HG03460 (cell line): ENCODE measurements at regions not wholly inside any gene's neighbourhood (a gene's known extent, or its start where the extent isn't known, plus 50 kb on each side); places are given as distances from the start of the nearest gene placed in this dataset.
"Not testable (repeated sequence)": the region's sequence is repeated elsewhere in the genome, so short reads cannot be mapped to it uniquely, and the experiment has no call there.

ENCODE experiments used
- ATAC-seq: cut with Tn5 transposase; IDR thresholded peaks from one replicate; pipeline ENCODE4 v1.9.1; 2021; ENCODE audit not compliant: unreplicated experiment

DNA sequence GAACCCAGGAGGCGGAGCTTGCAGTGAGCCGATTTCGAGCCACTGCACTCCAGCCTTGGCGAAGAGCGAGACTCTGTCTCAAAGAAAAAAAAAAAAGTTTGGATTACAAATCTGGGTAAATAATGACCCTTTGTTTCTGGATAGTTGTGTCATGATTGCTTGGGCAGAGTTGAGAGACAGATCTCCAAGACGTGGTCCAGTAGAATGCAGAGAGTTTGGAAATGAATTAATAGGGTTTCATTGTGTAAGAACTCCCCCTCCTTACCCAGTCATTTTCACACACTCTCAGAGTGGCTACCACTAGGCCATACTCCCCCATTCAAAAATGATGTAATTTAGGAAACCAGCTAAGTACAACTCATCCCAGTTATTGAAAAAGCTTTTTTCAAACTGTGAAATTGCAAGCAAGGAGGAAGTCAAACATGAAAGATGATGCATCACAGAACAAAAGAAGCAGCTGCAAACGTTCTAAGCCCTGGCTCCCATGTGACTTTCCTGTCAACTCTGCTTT lies 1331.9 kb downstream of the AACS start:
- no peak for ATAC-seq

DNA sequence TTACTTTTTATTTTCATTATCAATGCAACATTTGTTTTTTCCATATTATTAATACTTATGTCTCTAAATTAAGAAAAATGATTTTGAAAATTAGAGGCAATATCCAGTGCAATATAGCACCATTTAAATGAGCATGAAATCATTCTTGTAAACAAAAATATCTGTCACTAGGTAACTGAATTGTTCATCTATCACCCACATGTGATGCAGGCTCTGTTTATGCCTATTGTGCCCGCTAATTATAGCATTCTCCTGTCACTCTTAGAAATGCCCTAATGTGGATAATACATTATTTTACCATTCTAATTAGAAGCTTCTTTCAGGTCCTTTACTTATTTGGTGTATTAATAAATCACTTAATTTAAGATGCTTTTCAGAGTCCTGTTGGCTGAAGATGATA lies 1332.4 kb downstream of the AACS start:
- no peak for ATAC-seq

DNA sequence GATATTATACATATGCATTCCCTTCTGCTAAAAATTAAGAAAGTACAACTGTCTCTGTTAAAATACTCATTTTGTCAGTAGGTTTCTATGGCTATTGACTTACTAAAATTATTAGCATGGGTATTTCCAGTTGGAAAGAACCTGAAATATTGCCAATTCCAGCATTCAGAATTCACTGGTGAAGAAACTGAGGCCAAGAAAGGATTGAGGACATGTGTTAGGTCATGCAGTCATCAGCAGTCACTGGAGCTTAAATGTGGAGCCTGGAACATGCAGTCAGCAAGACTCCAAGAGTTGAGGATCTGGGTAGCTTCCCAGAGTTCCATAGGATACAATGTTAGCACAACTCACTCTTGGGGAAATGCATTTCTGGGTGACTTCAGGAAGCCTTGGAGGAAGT lies 1335.6 kb downstream of the AACS start:
- no peak for ATAC-seq

- no peak for ATAC-seq
Observed at GRCh38 chr12:126404293-126404881, 1339.2 kb downstream of the AACS start.

DNA sequence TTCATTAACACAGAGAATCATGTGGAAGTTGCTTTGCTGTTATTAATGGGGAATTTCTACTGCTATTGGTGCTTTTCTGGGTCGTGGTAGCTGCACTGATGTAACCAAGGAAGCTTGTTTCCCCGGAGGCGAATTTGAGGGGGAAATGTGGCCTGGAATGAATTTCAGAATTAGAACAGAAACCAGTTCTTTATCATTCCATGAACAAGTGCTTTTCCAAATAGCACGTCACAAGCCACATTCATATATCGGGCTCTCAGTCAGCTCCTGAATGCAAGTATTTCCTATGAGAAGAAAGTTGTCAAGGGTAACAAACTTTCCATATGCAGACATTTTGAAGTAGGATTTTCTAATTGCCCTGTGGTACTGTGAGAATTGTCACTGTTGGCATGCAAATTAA lies 1353.2 kb downstream of the AACS start:
- no peak for ATAC-seq

GRCh38 chr12:126419131-126419530 lies 1353.9 kb downstream of the AACS start:
- ATAC-seq, result no peak

GRCh38 chr12:126424696-126425095 lies 1359.5 kb downstream of the AACS start:
- no peak for ATAC-seq

GRCh38 chr12:126425264-126425663 lies 1360.0 kb downstream of the AACS start:
- ATAC-seq, result no peak

DNA sequence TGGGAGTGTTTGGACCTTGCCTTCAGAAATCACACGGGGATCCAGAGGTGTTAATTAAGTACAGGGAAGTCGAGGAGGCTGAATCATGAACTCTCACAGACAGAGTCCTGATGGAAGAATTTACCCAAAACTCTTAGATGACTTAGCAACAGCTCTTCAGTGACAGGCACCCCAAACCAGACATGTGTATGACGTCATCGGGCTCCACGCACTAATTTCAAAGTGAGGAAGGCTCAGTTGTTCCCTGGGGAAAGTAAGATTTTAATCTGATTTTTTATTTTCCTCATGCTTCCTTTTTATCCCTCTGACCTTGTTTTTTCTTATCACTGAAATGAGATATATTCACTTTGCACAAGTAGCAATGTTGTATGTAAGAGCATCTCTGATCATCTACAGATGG lies 1363.5 kb downstream of the AACS start:
- no peak for ATAC-seq

GRCh38 chr12:126430921-126431320 lies 1365.7 kb downstream of the AACS start:
- ATAC-seq, result no peak

GRCh38 chr12:126431767-126432166 lies 1366.5 kb downstream of the AACS start:
- no peak for ATAC-seq

DNA sequence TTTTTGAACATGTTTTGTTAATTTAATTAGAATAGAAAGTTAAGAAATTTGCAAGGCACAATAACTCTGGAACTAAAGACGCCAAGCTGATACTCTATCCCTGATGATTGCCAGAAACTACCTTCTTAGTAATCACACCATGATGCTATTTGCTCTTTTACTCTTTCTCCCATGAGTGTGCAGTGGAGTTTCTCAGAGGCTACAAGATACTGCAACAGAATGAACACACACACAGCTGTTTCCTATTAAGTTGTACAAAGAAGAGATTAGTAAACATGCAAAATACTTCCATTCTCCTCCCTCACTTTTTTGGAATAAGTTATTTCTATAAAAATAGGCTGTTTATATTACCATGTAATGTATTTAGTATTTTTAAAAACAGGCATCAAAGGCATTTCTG lies 1367.5 kb downstream of the AACS start:
- ATAC-seq, result no peak

GRCh38 chr12:126434412-126434985 lies 1369.3 kb downstream of the AACS start:
- ATAC-seq, result no peak

DNA sequence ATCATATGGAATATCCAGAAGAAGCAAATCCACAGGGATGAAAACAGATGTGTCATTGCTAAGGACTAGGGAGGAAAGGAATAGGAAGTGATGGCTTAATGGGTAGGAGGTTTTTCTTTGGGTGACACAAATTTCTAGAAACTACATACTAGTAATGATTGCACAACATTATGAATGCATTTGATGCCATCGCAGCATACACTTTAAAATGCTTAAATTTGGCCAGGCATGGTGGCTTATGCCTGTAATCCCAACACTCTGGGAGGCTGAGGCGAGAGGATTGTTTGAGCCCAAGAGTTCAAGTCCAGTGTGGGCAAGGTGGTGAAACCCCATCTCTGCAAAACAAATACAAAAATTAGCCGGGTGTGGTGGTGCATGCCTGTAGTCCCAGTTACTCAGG lies 1370.8 kb downstream of the AACS start:
- ATAC-seq, result no peak

DNA sequence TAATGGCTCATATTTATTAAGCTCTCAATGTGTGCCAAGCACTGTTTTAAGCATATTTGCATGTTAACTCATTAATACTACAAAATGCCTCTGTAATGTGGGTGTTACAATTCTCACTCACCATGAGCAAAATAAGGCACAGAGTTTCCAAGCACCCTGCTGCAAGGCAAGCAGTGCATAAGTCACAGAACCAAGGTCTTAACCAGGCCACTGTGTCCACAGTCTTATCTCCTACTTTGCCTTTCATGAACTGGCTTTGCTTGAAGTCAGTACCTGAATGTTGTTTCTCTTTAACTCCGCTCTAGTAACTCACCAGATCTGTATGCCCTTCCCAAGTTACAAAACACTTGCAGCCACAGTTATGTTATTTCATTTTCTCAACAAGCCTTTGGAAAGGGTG lies 1372.7 kb downstream of the AACS start:
- ATAC-seq, result no peak

DNA sequence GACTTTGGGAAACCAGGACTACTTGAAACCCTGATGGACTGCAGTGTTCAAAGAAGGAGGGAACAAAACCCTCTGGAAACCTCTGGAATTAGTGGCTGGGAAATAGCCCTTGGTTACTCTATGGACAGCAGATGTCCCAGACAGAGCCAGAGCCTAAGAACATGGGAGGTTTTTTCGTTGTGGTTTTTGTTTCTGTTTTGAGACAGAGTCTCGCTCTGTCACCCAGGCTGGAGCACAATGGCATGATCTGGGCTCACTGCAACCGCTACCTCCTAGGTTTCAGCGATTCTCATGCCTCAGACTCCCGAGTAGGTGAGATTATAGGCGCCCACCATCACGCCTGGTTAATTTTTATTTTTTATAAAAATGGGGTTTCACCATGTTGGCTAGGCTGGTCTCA lies 1378.7 kb downstream of the AACS start:
- no peak for ATAC-seq

DNA sequence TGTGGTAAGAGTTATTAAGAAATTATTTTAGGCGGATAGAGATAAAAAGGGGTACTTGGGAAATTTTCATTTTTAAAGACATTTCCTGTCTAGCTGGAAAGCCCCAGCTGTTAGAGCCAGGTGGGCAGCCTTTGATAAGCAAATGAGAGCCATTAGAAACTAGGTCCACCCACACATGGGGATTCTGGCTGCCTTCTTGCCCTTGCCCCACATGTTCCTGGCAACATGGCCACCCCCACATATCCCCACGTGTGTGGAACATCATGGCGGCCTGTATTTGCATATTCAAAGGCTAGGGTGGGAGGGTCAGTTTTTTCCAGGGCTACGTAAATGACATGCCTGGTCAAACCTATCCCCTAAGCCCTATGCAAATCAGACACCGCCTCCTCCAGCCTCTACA lies 1382.1 kb downstream of the AACS start:
- no peak for ATAC-seq

DNA sequence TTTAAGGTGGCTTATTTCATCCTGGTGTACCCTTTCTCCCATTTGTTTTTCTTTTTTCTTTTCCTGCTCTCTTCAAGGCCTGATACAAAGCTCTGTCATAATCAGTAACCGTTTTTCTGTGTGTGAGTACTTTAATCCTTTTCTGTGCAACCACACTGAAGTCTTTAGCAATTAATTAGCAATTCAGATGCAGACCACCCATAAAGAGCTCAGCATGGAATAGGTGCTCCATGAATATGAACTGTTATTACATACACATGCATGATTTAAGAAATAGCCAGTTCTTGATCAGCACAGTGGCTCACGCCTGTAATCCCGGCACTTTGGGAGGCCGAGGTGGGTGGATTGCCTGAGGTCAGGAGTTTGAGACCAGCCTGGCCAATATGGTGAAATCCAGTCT lies 1386.6 kb downstream of the AACS start:
- ATAC-seq, result no peak

- not testable (repeated sequence) for ATAC-seq
Observed at GRCh38 chr12:126452686-126453085, 1387.5 kb downstream of the AACS start.

DNA sequence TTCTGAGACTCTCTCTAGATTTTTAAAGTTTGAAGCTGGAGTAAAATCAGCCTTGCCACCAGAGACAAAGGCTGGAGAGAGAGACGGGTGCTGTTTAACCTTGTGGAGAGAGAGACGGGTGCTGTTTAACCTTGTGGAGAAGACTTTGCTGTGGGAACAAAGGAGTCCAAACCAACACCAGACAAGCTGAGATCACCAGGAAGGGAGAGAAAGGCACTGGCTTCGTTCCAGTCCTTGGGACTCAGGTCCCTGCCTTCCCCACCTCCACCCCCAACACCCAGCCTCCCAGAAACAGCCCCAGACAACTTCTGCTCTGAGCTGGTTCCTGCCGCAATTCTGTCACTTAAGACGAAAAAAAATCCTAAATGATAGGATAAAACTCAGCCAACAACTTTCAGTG lies 1389.3 kb downstream of the AACS start:
- ATAC-seq, result no peak

DNA sequence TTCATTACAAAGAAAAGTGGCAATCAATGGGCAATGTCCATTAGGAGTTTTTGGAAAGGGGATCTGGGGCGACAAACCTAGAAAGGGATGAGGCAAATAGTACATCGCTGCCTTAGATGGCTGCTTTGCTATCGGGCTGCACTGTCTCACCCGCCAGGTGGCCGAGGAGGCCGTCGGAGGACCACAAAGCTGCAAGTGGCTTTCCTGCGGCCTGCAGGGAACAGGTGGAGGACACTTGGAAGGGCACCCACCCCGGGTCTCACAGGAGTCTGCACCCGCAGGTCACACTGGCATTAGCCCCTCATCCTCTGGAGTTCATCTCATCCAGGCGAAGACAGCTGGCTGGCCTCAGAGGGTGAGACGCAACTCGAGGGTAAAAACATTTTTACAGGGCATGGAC lies 1392.5 kb downstream of the AACS start:
- ATAC-seq, result no peak

DNA sequence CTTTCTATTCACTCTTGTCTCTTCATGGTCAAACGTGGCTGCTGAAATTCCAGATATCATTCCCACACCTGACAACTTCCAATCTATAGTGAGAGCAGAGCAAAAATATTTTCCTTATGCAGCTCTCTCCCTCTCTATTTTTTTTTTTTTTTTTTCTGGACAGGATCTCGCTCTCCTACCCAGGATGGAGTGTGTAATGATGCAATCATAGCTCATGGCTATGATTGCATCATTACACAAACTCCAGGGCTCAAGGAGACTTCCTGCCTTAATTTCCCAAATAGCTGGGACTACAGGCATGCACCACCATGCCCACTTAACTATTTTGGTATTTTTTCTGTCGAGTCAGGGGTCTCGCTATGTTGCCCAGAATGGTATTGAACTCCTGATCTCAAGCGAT lies 1398.9 kb downstream of the AACS start:
- no peak for ATAC-seq

DNA sequence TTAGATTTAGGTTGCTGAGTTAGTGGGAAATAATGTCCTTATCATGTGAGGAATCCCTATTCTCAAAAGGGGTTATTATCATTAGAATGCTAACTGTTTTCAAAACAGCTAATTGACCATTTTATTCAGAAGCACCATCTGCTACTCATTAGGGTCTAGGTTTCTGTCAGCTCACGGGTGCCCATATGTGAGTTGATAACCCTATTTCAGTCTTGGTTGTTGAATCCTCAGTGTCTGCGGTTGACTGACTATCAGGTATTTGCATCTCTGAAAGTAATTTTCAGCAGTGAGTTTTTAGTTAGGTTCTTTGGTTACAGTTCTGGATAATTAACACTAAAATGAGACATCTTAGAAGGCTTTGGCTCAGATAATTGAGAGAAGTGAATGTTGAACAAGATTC lies 1404.0 kb downstream of the AACS start:
- ATAC-seq, result no peak
